PC-3 (cell line): ENCODE measurements at regions not wholly inside any gene's neighbourhood (a gene's known extent, or its start where the extent isn't known, plus 50 kb on each side); places are given as distances from the start of the nearest gene placed in this dataset.

Experiments used
- CTCF ChIP-seq: fragments of 300-600 bp; sonication (generic); conservative IDR thresholded peaks from 2 replicates; pipeline ENCODE4 v1.5.1; 2017; ENCODE audit warnings: antibody characterized with exemption, low read depth, mild to moderate bottlenecking, low read length
- EZH2 ChIP-seq: fragments of 300-600 bp; sonication (generic); IDR thresholded peaks from one replicate; pipeline ENCODE4 v1.6.1; 2017; ENCODE audit warnings: antibody characterized with exemption, mild to moderate bottlenecking, low read length; ENCODE audit not compliant: unreplicated experiment
- EZH2phosphoT487 ChIP-seq: fragments of 300-600 bp; sonication (generic); IDR thresholded peaks from 2 replicates; pipeline ENCODE4 v1.6.1; 2018; ENCODE audit warnings: mild to moderate bottlenecking, antibody characterized with exemption, low read length, borderline replicate concordance

- TF ChIP-seq CTCF (no peak), EZH2 (no peak), EZH2phosphoT487 (no peak)
Observed at GRCh38 chr4:156217236-156217635, 263.6 kb upstream of the CTSO start.
